ENCODE measurements at regions not wholly inside any gene's neighbourhood (a gene's known extent, or its start where the extent isn't known, plus 50 kb on each side); places are given as distances from the start of the nearest gene placed in this dataset.

DNA sequence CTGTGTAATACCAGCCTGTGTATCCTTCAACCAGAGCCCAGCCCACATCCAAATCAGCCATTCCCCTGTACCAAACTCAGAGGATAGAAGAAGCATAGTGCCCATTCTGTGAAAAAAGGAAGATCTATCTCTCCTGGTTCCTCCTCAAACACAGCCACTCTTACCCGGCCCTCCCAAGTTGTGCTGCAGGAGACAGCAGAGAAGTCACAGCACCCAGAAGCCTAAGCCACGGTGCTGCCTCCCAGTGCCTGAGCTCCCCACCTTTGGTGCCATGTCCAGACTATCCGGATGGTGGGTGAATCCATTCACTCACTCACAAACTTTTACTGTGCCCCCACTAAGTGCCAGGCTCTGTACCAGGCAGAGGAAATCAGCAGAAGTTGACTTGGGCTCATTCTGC lies 166.0 kb upstream of the ZMIZ1 start:
- TF ChIP-seq POLR2A (IDR thresholded peaks at IDR 0.05), result no peak
- TF ChIP-seq, protein P1, sequence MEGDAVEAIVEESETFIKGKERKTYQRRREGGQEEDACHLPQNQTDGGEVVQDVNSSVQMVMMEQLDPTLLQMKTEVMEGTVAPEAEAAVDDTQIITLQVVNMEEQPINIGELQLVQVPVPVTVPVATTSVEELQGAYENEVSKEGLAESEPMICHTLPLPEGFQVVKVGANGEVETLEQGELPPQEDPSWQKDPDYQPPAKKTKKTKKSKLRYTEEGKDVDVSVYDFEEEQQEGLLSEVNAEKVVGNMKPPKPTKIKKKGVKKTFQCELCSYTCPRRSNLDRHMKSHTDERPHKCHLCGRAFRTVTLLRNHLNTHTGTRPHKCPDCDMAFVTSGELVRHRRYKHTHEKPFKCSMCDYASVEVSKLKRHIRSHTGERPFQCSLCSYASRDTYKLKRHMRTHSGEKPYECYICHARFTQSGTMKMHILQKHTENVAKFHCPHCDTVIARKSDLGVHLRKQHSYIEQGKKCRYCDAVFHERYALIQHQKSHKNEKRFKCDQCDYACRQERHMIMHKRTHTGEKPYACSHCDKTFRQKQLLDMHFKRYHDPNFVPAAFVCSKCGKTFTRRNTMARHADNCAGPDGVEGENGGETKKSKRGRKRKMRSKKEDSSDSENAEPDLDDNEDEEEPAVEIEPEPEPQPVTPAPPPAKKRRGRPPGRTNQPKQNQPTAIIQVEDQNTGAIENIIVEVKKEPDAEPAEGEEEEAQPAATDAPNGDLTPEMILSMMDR (IDR thresholded peaks at IDR 0.05), result no peak
